ENCODE measurements at regions not wholly inside any gene's neighbourhood (a gene's known extent, or its start where the extent isn't known, plus 50 kb on each side); places are given as distances from the start of the nearest gene placed in this dataset.
A peak's percentile ranks its signal among the peaks of the same experiment; 100 is the strongest.

- Histone ChIP-seq H3K36me3 (ENCODE audit: control insufficient read depth, insufficient read depth, low read length) (no peaks in the 10 kb centered on the region), H3K9me3 (replicated peaks; ENCODE audit: control insufficient read depth, insufficient read depth, low read depth, low read length) (no peaks in the 10 kb centered on the region), H3K4me2 (ENCODE audit: insufficient read depth, low read length) (no peak overlapping the region), H3K79me2 (ENCODE audit: control insufficient read depth, insufficient read depth, low read length) (no peaks in the 10 kb centered on the region), H2AFZ (ENCODE audit: low read depth, low read length) (no peak overlapping the region), H4K20me1 (replicated peaks; ENCODE audit: control insufficient read depth, insufficient read depth, low read length) (no peaks in the 10 kb centered on the region), H3K27ac (ENCODE audit: extremely low read depth, low read depth, low read length) (no peak overlapping the region), H3K9me1 (ENCODE audit: control insufficient read depth, insufficient read depth, low read length) (no peaks in the 10 kb centered on the region), H3K4me3 (no peak overlapping the region), H3K27me3 (ENCODE audit: control insufficient read depth in 2 of 2, insufficient read depth in 2 of 2, low read length in 2 of 2) (no peaks in the 10 kb centered on the region), H3K9ac (ENCODE audit: insufficient read depth in 1 of 2, low read depth in 2 of 2, low read length in 2 of 2) (no peak overlapping the region), H3K4me1 (replicated peaks in 1 of 2; ENCODE audit: control insufficient read depth in 2 of 2, insufficient read depth in 2 of 2, low read length in 2 of 2) (no peaks in the 10 kb centered on the region)
- ATAC-seq, result no peak
- 0% methylated on average over 1 of the region's 1 CpG for whole genome bisulfite sequencing (ENCODE audit: insufficient coverage, low coverage, missing lambda C conversion rate)
- no peak for FAIRE-seq
- in situ Hi-C loops (cut with MboI) (no loop called here), intact Hi-C loops (cut with micrococcal nuclease) (no loop called here)
- no TSS peak for BruUV-seq (replicated peaks)
- ChIA-PET CTCF (ENCODE audit: low intra/inter-chr PET ratio) (no interaction called here), POLR2A (no interaction called here)
- no peak for TF ChIP-seq PCBP1 (IDR thresholded peaks at IDR 0.05; ENCODE audit: low read depth, low read length, poor library complexity, severe bottlenecking)
- TF ChIP-seq, protein P1, sequence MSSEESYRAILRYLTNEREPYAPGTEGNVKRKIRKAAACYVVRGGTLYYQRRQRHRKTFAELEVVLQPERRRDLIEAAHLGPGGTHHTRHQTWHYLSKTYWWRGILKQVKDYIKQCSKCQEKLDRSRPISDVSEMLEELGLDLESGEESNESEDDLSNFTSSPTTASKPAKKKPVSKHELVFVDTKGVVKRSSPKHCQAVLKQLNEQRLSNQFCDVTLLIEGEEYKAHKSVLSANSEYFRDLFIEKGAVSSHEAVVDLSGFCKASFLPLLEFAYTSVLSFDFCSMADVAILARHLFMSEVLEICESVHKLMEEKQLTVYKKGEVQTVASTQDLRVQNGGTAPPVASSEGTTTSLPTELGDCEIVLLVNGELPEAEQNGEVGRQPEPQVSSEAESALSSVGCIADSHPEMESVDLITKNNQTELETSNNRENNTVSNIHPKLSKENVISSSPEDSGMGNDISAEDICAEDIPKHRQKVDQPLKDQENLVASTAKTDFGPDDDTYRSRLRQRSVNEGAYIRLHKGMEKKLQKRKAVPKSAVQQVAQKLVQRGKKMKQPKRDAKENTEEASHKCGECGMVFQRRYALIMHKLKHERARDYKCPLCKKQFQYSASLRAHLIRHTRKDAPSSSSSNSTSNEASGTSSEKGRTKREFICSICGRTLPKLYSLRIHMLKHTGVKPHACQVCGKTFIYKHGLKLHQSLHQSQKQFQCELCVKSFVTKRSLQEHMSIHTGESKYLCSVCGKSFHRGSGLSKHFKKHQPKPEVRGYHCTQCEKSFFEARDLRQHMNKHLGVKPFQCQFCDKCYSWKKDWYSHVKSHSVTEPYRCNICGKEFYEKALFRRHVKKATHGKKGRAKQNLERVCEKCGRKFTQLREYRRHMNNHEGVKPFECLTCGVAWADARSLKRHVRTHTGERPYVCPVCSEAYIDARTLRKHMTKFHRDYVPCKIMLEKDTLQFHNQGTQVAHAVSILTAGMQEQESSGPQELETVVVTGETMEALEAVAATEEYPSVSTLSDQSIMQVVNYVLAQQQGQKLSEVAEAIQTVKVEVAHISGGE (CRISPR knock-in tag; IDR thresholded peaks at IDR 0.05), result peak in 1 of 3 experiments; percentile 73; a peak in 1 of 6 replicates
- no peak for DNase-seq (ENCODE audit: extremely low read depth in 1 of 4, low spot score in 3 of 4)
Measured at GRCh38 chr3:64341296-64341695, 116.0 kb upstream of the PRICKLE2 start.
